ENCODE measurements at regions not wholly inside any gene's neighbourhood (a gene's known extent, or its start where the extent isn't known, plus 50 kb on each side); places are given as distances from the start of the nearest gene placed in this dataset.
"Not testable (repeated sequence)": the region's sequence is repeated elsewhere in the genome, so short reads cannot be mapped to it uniquely, and the experiment has no call there.

GRCh38 chr3:193179332-193180012 lies 61.5 kb upstream of the PLAAT1 start:
- not testable (repeated sequence) for TF ChIP-seq CTCF (IDR thresholded peaks at IDR 0.05); ZFX (IDR thresholded peaks at IDR 0.05; ENCODE audit: borderline replicate concordance)
